ENCODE measurements at regions not wholly inside any gene's neighbourhood (a gene's known extent, or its start where the extent isn't known, plus 50 kb on each side); places are given as distances from the start of the nearest gene placed in this dataset.

DNA sequence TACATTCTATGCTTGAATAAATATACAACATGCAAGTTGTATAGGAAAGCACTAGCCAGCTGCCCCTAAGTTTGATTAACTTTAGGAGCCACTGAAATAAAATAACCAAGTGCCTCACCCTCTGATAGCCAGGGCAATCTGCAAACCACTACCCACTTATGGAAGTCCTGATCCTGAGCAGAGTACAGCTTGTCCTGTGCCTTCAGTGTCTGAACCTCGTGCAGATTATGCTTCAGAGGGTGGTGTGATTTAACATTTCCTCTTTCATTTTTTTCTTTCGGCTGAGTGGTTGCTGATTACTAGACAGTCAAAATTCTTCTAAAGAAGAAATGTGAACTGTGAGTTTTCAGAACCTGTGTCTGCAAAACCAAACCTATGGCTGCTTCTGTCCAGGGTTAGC is 327.7 kb downstream of the PIK3R1 start:
- DNase-seq (ENCODE audit: low spot score in 2 of 2), result no peak
- no peak overlapping the region for H3K4me3 ChIP-seq (ENCODE audit: low read depth, poor library complexity, severe bottlenecking)
- WGBS, 2 donors, result 49 to 56% methylated on average over 2 of the region's 2 CpGs
- TF ChIP-seq, protein P1, sequence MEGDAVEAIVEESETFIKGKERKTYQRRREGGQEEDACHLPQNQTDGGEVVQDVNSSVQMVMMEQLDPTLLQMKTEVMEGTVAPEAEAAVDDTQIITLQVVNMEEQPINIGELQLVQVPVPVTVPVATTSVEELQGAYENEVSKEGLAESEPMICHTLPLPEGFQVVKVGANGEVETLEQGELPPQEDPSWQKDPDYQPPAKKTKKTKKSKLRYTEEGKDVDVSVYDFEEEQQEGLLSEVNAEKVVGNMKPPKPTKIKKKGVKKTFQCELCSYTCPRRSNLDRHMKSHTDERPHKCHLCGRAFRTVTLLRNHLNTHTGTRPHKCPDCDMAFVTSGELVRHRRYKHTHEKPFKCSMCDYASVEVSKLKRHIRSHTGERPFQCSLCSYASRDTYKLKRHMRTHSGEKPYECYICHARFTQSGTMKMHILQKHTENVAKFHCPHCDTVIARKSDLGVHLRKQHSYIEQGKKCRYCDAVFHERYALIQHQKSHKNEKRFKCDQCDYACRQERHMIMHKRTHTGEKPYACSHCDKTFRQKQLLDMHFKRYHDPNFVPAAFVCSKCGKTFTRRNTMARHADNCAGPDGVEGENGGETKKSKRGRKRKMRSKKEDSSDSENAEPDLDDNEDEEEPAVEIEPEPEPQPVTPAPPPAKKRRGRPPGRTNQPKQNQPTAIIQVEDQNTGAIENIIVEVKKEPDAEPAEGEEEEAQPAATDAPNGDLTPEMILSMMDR (IDR thresholded peaks at IDR 0.05), result no peak
- no peak for TF ChIP-seq POLR2A (IDR thresholded peaks at IDR 0.05)
- intact Hi-C loops (cut with DNase I; ENCODE audit: low total_unique reads), result no loop called here

DNA sequence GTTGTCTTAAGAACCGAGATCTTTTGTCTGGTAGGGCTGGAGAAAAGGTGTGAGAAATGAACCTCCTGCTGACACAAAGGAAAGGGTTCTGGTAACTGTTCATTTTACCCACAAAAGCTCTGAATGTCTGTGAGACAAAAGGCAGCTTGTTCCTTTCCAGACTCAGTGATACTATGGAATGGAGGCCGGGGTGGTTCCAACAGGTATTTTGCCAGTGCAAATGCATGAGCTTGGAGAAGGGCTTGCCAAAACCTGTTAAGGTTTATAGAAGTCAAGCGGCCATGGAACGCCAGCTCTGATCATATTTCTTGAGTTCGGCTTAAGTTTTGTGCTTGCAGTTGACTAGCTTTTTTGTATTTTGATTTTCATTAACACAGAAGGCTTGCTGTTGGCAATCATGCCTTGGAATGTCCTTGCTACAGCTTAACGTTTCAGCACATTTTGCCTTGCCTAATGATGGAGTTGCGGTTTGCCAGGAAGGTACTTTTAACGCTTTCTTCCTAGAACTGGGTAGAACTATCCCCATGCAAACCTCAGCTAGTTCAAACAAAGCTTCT is 328.6 kb downstream of the PIK3R1 start:
- DNase-seq (ENCODE audit: low spot score in 2 of 2), result no peak
- 46 to 53% methylated on average over 8 of the region's 8 CpGs for WGBS, 2 donors
- TF ChIP-seq, protein P1 (IDR thresholded peaks at IDR 0.05), result no peak
- TF ChIP-seq POLR2A (IDR thresholded peaks at IDR 0.05), result no peak
- no peak overlapping the region for H3K4me3 ChIP-seq (ENCODE audit: low read depth, poor library complexity, severe bottlenecking)
- intact Hi-C loops (cut with DNase I; ENCODE audit: low total_unique reads), result no loop called here

DNA sequence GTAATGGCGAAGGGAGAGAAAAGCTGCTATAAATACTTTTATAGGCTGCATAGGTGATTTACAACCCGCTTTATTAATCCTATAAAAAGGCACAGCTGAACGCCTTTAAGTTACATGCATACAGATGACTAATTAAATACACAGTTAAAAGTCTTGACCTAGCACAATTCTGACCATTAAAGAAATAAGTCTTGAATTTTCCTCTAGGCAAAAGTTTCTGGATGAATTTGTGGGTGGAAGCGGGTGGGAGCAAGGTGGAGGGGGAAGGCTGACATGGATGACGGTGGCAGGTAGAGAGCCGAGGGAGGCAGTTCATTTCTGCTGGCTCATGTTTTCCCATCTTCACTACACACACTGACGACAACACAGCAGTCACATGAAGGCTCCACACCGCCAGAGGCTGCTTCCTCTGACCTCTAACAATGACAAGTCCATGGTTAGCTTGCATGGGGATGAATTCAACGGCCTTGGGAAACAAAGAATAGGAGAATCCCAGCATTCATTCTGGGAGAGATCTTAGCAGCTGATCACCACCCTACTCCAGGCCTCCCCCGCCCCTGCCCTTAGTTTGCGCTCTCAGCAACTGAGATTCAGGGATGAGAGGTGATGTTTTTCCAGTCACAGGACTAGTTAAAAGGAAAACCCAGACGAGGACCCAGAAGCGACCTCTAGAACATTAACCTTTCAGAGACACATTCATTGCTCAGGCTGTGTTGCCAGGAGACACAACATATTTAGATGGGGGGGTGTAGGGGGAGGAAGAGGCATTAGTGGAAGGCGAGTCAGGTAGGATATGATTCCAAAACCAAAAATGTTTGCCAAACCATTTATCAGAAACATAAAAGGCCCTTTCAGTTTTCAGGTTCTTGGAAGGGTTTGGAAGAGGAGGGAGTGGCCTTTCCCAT is 329.3 kb downstream of the PIK3R1 start:
- intact Hi-C loops (cut with DNase I; ENCODE audit: low total_unique reads), result no loop called here

DNA sequence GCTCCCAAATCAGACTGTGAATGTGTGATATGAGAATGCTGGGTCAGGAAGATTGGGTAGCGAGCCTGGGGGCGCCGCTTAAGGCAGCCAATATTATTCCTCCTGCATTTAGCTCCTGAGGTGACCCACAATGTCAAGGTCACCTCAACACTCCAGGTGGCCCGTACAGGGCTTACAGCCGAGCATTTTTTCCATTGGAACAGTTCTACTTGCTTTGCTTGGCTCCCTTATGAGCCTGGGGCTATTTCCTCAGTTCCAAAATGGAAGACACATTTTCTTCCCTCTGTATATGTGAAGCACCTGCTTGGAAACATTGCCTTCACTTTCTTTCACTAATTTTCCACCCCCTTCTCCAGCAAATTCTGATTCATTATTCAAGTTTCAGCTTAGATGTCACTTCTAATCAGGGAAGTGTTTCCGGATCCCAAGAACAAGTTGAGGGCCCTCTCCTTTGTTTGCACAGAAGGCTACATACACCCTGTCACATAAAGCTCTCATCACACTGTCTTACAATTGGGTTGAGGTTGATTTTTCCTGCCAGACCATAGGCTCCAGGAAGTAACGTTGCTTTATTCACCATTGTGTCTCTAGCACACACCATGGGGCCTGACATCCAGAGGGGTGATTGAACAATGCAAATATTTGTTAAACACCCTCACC is 330.2 kb downstream of the PIK3R1 start:
- 73 to 84% methylated on average over 7 of the region's 7 CpGs for WGBS, 2 donors
- intact Hi-C loops (cut with DNase I; ENCODE audit: low total_unique reads), result no loop called here
- TF ChIP-seq, protein P1 (IDR thresholded peaks at IDR 0.05), result no peak
- TF ChIP-seq POLR2A (IDR thresholded peaks at IDR 0.05), result no peak

More for the DNA sequence above, 329.3 kb downstream of the PIK3R1 start:
- no peak for DNase-seq (ENCODE audit: low spot score in 2 of 2)
- no peak for TF ChIP-seq POLR2A (IDR thresholded peaks at IDR 0.05)
- TF ChIP-seq, protein P1 (IDR thresholded peaks at IDR 0.05), result no peak
- WGBS, 2 donors, result 64 to 67% methylated on average over 14 of the region's 14 CpGs
- no peak overlapping the region for H3K4me3 ChIP-seq (ENCODE audit: low read depth, poor library complexity, severe bottlenecking)

DNA sequence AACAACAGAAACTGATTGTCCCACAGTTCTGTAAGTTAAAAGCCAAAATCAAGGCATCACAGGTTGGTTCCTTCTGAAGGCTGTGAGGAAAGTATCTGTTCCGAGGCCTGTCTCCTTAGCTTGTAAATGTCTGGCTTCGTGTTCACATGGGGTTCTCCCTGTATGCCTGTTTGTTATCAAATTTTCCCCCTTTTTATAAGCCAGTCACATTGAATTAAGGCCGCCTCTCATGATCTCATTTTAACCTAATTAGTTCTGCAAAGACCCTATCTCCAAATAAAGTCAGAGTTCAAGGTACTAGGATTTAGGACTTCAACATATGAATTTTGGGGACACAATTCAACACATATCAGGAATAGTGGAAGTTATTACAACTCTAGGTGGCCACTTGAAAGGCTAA is 331.5 kb downstream of the PIK3R1 start:
- H3K4me3 ChIP-seq (ENCODE audit: low read depth, poor library complexity, severe bottlenecking), result no peak overlapping the region
- intact Hi-C loops (cut with DNase I; ENCODE audit: low total_unique reads), result no loop called here
- no peak for TF ChIP-seq POLR2A (IDR thresholded peaks at IDR 0.05)
- TF ChIP-seq, protein P1 (IDR thresholded peaks at IDR 0.05), result no peak
- 93 to 95% methylated on average over 3 of the region's 3 CpGs for WGBS, 2 donors
- DNase-seq (ENCODE audit: low spot score in 2 of 2), result no peak

More for the DNA sequence above, 330.2 kb downstream of the PIK3R1 start:
- H3K4me3 ChIP-seq (ENCODE audit: low read depth, poor library complexity, severe bottlenecking), result no peak overlapping the region
- no peak for DNase-seq (ENCODE audit: low spot score in 2 of 2)

Measured in lower leg skin (tissue), 4 donors.